Neural cell (in vitro differentiated cells): ENCODE measurements at regions not wholly inside any gene's neighbourhood (a gene's known extent, or its start where the extent isn't known, plus 50 kb on each side); places are given as distances from the start of the nearest gene placed in this dataset.

Experiments
- EZH2 ChIP-seq: fragments of 200-600, 300-800 bp; shearing (Covaris generic), sonication (generic); IDR thresholded peaks from 2 replicates; pipeline ENCODE4 v1.6.1; 2014; ENCODE audit warnings: antibody characterized with exemption, low read length, borderline replicate concordance, mild to moderate bottlenecking; ENCODE audit not compliant: insufficient read depth, poor library complexity, severe bottlenecking
- MXI1 ChIP-seq: fragments of 450-650 bp; conservative IDR thresholded peaks from 2 replicates; pipeline ENCODE4 v1.6.1; 2014; ENCODE audit warnings: antibody characterized with exemption, mild to moderate bottlenecking; ENCODE audit not compliant: poor library complexity, severe bottlenecking
- TAF1 ChIP-seq: IDR thresholded peaks from 2 replicates; pipeline ENCODE4 v1.6.1; 2012; ENCODE audit warnings: low read depth
- TF ChIP-seq, protein P1 (sequence below): fragments of 450-650 bp; IDR thresholded peaks from 2 replicates; pipeline ENCODE4 v1.5.1; 2014; ENCODE audit warnings: antibody characterized with exemption, mild to moderate bottlenecking, moderate library complexity; ENCODE audit not compliant: poor library complexity, severe bottlenecking

DNA sequence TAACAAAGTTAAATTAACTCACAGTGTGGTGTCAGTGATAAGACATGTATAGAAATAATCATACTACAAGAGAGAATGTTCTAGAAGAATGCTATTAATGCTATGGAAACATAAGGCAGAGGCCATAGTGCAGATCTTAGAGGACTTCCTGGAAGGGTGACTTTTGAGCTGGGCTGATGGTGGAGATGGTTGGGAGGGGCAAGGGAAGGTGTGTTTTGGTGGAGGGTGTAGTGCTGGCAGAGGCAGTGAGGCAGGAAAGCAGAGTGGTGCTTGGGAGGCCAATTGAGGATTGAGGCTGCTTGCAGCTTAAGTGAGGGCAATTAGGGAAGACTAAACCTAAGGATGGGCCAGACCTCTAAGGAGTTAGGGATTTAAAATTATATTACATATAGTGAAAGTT is 58.5 kb upstream of the FNDC1 start:
- TF ChIP-seq, protein P1, sequence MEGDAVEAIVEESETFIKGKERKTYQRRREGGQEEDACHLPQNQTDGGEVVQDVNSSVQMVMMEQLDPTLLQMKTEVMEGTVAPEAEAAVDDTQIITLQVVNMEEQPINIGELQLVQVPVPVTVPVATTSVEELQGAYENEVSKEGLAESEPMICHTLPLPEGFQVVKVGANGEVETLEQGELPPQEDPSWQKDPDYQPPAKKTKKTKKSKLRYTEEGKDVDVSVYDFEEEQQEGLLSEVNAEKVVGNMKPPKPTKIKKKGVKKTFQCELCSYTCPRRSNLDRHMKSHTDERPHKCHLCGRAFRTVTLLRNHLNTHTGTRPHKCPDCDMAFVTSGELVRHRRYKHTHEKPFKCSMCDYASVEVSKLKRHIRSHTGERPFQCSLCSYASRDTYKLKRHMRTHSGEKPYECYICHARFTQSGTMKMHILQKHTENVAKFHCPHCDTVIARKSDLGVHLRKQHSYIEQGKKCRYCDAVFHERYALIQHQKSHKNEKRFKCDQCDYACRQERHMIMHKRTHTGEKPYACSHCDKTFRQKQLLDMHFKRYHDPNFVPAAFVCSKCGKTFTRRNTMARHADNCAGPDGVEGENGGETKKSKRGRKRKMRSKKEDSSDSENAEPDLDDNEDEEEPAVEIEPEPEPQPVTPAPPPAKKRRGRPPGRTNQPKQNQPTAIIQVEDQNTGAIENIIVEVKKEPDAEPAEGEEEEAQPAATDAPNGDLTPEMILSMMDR, result no peak
- TF ChIP-seq TAF1 (no peak), MXI1 (no peak), EZH2 (no peak)
